SHP77 (cell line): ENCODE measurements at regions not wholly inside any gene's neighbourhood (a gene's known extent, or its start where the extent isn't known, plus 50 kb on each side); places are given as distances from the start of the nearest gene placed in this dataset.
"Not testable (repeated sequence)": the region's sequence is repeated elsewhere in the genome, so short reads cannot be mapped to it uniquely, and the experiment has no call there.

ENCODE experiments used
- DNase-seq, 2 experiments: peaks; one replicate each; lab custom pipeline; 2025; lab: John Stamatoyannopoulos, UW

- no peak for DNase-seq
Observed at GRCh38 chr5:35561396-35561795, 56.3 kb upstream of the SPEF2 start.

DNA sequence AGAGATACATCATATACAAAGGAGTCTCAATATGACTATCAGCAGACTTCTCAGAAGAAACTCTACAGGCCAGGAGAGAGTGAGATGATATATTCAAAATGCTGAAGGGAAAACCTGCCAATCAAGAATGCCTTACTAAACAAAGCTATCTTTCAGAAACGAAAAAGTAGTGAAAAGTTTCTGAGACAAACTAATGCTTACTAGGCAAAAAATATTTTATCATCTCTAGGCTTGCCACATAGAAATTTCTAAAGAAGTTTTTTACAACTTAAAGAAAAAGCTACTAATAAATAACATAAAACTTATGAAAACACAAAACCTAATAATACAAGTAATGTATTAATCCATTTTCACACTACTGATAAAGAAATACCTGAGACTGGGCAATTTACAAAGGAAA, 59.9 kb upstream of the SPEF2 start:
- DNase-seq, result no peak

GRCh38 chr5:35557199-35557598, 60.5 kb upstream of the SPEF2 start:
- DNase-seq, result no peak

DNA sequence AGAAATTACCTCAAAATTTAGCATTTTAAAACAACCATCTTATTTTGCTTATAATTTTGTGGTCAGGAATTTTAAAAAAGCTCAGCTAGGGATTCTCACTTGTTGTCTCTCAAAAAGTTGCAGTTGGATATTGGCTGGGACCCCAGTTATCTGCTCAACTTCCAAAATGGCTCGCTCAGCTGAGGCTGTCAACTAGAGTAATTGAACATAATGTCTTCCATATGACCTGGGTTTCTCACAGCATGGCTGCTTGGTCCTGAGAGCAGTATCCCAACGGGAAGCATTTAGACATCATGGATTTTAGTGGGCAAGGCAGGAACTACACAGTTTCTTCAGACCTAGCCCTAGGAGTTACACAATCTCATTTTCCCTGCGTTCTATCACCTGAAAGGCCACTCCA, 63.6 kb upstream of the SPEF2 start:
- DNase-seq, result no peak

GRCh38 chr5:35545190-35545589, 72.5 kb upstream of the SPEF2 start:
- no peak for DNase-seq

DNA sequence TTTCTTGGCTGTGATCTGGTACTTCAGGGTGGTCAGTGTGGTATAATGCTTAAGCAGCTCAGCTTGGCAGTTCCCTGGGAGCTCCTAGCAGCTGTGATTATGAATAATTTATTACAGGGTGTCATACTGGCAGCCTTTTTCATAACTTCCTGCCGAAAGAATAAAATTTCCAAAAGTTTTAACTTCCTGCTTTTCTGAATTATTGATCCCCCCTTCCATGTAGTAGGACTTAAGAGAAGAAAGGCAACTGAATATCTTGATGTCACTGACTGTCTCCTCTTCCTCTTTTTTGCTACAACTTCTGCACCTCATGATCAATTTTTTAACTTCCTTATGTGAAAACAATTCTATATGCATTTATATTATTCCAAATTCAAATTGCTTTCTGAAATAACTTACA, 74.3 kb upstream of the SPEF2 start:
- no peak for DNase-seq

DNA sequence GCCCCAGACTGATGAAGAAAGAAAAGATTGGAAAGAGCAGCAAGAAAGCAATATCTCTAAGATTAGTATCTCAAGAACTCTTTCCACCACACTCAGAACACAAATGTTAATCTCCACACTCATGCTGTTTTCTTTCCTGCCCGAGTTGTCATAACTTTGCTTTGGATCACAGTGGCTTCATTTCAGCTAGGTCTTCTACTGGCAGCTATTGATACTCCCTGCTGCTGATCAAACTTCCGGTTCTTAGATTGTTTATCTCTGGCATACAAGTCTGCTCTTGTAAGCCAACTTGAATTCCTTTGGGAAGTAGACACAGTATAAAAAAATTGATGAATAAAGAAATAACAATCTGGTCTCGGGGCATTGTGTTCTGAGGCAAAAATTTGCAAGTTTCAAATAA, 77.7 kb upstream of the SPEF2 start:
- DNase-seq, result no peak

DNA sequence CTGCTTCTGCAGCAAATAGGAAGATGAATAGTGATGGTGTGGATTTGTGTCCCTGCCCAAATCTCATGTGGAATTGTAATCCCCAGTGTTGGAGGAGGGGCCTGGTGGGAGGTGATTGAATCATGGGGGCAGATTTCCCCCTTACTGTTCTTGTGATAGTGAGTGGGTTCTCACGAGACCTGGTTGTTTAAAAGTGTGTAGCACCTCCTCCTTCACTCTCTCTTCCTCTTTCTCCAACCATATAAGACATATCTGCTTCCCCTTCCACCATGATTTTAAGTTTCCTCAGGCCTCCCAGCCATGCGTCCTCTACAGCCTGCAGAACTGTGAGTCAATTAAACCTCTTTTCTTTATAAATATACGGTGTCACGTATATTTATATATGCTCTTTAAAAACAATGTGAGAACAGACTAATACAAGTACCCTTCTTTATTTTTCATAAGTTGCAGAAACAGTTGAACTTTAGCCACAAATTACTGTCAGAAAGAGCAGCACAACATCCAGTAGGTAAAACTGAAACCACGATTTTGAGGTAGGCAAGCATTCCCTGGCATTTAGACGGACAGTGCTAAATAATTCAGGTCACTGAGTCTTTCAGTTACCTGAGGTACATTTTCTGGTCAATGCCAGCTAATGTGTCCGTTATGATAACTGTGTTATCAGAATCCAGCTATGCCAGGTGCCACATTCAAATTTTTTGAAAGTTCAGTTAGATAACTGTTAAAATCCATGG, 79.3 kb upstream of the SPEF2 start:
- no peak for DNase-seq

- DNase-seq, result no peak
Observed at GRCh38 chr5:35533156-35533555, 84.5 kb upstream of the SPEF2 start.

DNA sequence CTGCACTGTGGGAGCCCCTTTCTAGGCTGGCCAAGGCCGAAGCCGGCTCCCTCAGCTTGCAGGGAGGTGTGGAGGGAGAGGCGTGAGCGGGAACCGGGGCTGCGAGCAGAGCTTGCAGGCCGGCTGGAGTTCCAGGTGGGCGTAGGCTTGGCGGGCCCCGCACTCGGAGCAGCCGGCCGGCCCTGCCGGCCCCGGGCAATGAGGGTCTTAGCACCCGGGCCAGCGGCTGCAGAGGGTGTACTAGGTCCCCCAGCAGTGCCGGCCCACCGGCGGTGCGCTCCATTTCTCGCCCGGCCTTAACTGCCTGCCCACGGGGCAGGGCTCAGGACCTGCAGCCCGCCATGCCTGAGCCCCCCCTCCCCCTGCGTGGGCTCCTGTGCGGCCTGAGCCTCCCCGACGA, 86.1 kb upstream of the SPEF2 start:
- DNase-seq, result not testable (repeated sequence)

- no peak for DNase-seq
Observed at GRCh38 chr5:35518104-35518503, 99.6 kb upstream of the SPEF2 start.

DNA sequence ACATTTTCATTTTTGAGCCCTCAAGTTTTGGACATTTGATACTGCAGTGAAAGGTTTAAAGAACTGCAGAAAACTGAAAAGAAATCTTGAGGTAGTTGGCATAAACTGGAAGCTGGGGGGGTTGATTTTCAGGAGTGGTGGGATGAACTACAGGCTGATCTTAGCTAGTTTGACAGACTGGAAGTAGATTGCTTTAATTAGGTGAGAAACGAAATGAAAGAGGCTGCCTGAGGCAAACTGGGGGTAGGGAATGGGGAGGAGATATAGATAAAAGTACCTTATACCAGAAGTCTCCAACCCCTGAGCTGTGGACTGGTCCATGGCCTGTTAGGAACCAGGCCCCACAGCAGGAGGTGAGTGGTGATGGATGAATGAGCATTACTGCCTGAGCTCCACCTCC, 101.4 kb upstream of the SPEF2 start:
- DNase-seq, result no peak

DNA sequence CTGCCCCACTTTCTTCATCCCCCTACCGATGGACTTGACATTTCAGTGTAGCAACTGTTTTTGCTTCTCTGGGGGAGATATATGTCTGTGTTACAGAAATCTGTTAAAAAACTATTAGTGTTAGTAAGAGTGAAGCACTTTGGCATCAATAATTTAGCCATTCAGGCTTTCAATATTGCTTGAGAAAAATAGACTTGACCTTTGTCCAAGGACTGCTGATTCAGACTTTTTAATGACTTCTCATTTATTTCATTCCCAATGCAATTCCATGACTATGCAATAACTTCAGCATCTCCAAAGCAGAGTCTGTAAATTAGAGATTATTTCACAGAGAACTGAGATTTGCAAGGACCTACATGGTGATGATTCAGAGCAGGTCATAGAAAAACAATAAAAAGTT, 104.1 kb upstream of the SPEF2 start:
- DNase-seq, result no peak

GRCh38 chr5:35502206-35502605, 115.5 kb upstream of the SPEF2 start:
- DNase-seq, result no peak

DNA sequence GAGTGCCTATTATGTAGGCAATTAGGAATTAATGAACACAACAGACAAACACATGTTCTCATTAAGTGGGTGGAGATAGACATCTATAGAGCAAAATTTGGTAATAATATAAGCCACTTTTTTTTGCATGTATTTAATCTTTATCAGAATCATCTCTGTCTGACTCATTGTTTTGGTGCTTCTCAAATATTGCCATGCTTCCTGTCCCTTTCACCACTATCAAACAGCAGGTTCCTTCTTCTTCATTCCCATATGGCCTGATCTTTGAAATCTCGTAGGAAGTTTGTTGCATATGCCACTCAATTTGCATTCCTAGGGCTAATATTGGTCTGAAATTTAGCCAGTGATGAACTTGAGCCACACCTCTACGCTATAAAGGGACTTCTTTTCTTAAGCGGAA, 128.9 kb upstream of the SPEF2 start:
- DNase-seq, result no peak

DNA sequence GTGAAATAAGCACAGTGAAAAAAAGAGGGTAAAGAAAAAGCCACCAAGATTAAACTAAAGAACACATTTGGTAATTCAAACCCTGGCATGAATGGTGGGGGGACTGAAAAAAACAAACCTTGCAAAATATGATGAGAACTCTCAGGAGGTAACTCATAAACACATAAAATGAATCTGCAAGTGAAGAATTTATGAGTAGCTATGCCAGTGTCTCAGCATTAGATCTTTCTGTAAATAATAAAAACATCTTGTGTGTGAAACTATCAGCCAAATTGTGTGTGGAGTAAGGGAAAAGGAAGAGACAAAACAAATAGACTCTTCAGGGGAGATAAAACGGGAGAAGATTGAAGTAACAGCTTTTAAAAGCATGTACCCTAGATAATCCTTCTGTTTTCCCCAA, 129.6 kb upstream of the SPEF2 start:
- no peak for DNase-seq

DNA sequence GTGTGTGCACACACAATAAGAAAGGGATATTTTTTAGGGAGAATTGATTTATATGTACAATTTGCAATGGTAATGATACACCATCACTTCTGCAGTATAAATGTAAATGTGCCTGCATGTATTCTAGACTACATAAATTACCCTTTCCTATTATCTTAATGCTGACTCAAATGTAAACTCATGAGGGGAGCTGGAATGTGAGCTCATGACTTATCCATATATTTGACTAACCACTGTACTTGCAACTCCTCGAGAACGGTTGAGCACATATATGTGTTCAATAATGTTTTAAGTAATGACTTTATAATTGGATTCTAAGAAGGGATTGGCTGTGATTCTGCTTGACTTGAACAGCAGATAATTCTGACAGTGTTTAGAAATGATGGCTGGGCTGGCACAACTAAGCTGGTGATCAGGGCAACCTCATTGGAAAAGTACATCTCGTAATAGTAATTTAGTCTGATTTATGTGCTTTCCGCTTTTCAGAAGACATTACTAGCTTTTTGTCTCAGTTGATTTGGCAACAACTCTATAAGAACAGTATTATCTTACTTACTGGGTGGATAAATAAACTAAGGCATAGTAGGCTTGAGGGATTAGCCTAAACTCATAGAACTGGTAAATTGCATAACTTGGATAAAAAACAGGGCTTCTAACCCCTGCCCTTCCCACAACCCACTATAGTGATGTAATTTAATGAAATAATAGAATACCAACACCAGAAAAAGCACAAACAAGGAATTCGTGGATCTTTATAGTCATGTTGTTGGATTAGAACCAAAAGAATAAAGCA, 130.2 kb upstream of the SPEF2 start:
- DNase-seq, result no peak

DNA sequence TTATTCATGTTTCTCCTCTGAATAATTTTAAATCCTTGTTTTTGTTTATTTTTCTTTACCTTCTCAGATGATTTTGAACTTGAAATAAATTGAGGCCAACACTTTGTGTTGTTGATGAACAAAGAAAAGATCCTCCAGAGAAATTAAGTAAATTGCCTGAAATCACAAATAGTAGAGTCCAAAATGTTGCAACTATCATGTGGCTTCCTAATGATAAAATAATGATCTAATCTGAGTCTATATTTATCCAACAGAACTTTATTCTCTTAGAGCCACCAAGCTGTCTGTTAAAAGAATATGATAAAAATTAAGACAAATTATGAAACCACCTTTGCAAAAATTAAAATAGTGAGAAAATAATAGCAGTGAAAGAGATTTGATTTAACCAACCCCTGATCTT, 132.2 kb upstream of the SPEF2 start:
- DNase-seq, result no peak

DNA sequence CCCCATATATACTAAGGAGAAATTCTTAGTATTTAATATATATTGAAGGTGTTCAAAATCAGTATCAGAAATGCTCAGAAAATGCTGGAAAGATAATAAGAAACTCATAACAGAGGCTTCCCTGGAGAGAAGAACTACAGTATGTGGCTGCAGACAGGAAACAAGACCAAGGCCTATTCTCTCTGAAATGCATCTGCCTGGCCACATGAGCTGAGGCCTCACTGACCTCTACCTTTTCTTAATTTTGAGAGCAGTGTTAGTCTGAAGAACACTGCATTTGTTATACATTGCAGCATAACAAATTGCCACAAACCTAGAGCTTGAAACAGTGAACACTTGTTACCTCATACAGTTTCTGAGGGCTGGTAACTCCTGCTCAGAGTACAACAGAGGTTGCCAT, 133.4 kb upstream of the SPEF2 start:
- no peak for DNase-seq

GRCh38 chr5:35483780-35484179, 133.9 kb upstream of the SPEF2 start:
- DNase-seq, result no peak

GRCh38 chr5:35483191-35483590, 134.5 kb upstream of the SPEF2 start:
- DNase-seq, result no peak

- no peak for DNase-seq
Observed at GRCh38 chr5:35482167-35482755, 135.4 kb upstream of the SPEF2 start.
